HCT116 (cell line): ENCODE measurements at regions not wholly inside any gene's neighbourhood (a gene's known extent, or its start where the extent isn't known, plus 50 kb on each side); places are given as distances from the start of the nearest gene placed in this dataset.

Experiments used
- ATAC-seq: fragments of 200-7000 bp; cut with Tn5 transposase; 2 replicates; pipeline ENCODE4 v1.9.1; 2020; ENCODE audit warnings: mild to moderate bottlenecking, moderate library complexity
- BruUV-seq: library from RNA; stranded (reverse); fragments of 400-500 nt; replicated peaks from 2 replicates; lab custom pipeline; 2021; lab: Mats Ljungman, UMichigan
- CTCF ChIA-PET: fragments of 300-600 bp; sonication (Branson Sonifier 250); formaldehyde crosslinking; loops from one replicate; lab custom pipeline; 2021; ENCODE audit warnings: antibody characterized with exemption; lab: Charles Lee
- POLR2A ChIA-PET: fragments of 300-600, 350-600 bp; sonication (Branson Sonifier 250); formaldehyde crosslinking; loops from one replicate; lab custom pipeline; 2021; ENCODE audit warnings: antibody characterized with exemption; lab: Charles Lee
- RAD21 ChIA-PET, 2 experiments: fragments of 300-600 bp; sonication (Branson Sonifier 250); formaldehyde crosslinking; loops; one replicate each; lab custom pipeline; 2023; ENCODE audit warnings: low total read pairs in 2 of 2; ENCODE audit not compliant: uncharacterized antibody in 2 of 2, unreplicated experiment in 2 of 2, low non-redundant PET in 1 of 2; lab: Charles Lee
- DNase-seq: peaks from one replicate; pipeline ENCODE4 v3.0.0-alpha.2; 2010; ENCODE audit warnings: low read depth, low spot score
- H2AFZ ChIP-seq: fragments of 200-600 bp; shearing (Covaris generic), sonication (generic); 2 replicates; pipeline ENCODE4 v1.6.1; 2017; ENCODE audit warnings: low read depth, mixed run types, mixed read lengths, antibody characterized with exemption, low read length; ENCODE audit not compliant: poor library complexity, severe bottlenecking
- H3K27ac ChIP-seq: 2 replicates; pipeline ENCODE4 v1.5.1; 2012; ENCODE audit warnings: low read depth, low read length
- H3K27me3 ChIP-seq: fragments of 200-600 bp; sonication (generic); 2 replicates; pipeline ENCODE4 v1.6.1; 2016; ENCODE audit warnings: mixed run types, low read length, mixed read lengths; ENCODE audit not compliant: insufficient read depth
- H3K36me3 ChIP-seq, 2 experiments: fragments of 200-500 bp in 1 of 2; fragments of 200-600 bp in 1 of 2; sonication (Bioruptor generic) in 1 of 2; sonication (generic) in 1 of 2; 2 replicates each; pipeline versions ENCODE4 v1.5.1 to v1.6.1; 2014 to 2016; ENCODE audit warnings: low read length in 2 of 2, inconsistent platforms in 1 of 2, mixed read lengths in 1 of 2, mixed run types in 1 of 2; ENCODE audit not compliant: insufficient read depth in 2 of 2, control insufficient read depth in 1 of 2
- H3K4me1 ChIP-seq, 2 experiments: fragments of 200-600 bp in 1 of 2; sonication (generic) in 1 of 2; 2 replicates each; pipeline versions ENCODE4 v1.5.1 to v1.6.1; 2012 to 2017; ENCODE audit warnings: low read length in 2 of 2, inconsistent platforms in 1 of 2, mild to moderate bottlenecking in 1 of 2, mixed read lengths in 1 of 2, mixed run types in 1 of 2, moderate library complexity in 1 of 2; ENCODE audit not compliant: insufficient read depth in 2 of 2, control insufficient read depth in 1 of 2
- H3K4me2 ChIP-seq: fragments of 200-600 bp; sonication (generic); 2 replicates; pipeline ENCODE4 v1.6.1; 2017; ENCODE audit warnings: mixed run types, low read length, mixed read lengths
- H3K4me3 ChIP-seq, 2 experiments: fragments of 200-600 bp in 1 of 2; sonication (generic) in 1 of 2; replicated peaks in 1 of 2; 2 replicates each; pipeline ENCODE4 v1.5.1; 2011 to 2016; ENCODE audit warnings: low read length in 2 of 2, control low read depth in 1 of 2, low read depth in 1 of 2, mild to moderate bottlenecking in 1 of 2, mixed read lengths in 1 of 2, mixed run types in 1 of 2
- H3K79me2 ChIP-seq: fragments of 200-600 bp; sonication (generic); 2 replicates; pipeline ENCODE4 v1.6.1; 2017; ENCODE audit warnings: mild to moderate bottlenecking, mixed run types, low read length, moderate library complexity, mixed read lengths; ENCODE audit not compliant: insufficient read depth
- H3K9ac ChIP-seq: fragments of 200-600 bp; sonication (generic); 2 replicates; pipeline ENCODE4 v1.6.1; 2016; ENCODE audit warnings: low read length, mixed read lengths
- H3K9me2 ChIP-seq: fragments of 200-600 bp; sonication (generic), shearing (Covaris generic); 2 replicates; pipeline ENCODE4 v1.6.1; 2017; ENCODE audit warnings: mixed run types, mild to moderate bottlenecking, moderate library complexity; ENCODE audit not compliant: insufficient read depth
- H3K9me3 ChIP-seq, 2 experiments: fragments of 200-500 bp in 1 of 2; fragments of 200-600 bp in 1 of 2; sonication (Bioruptor generic) in 1 of 2; sonication (generic) in 1 of 2; 2 replicates each; pipeline ENCODE4 v1.6.1; 2014 to 2017; ENCODE audit warnings: low read length in 2 of 2, mixed read lengths in 2 of 2, inconsistent platforms in 1 of 2, low read depth in 1 of 2, mild to moderate bottlenecking in 1 of 2, mixed run types in 1 of 2, moderate library complexity in 1 of 2; ENCODE audit not compliant: control insufficient read depth in 1 of 2, insufficient read depth in 1 of 2
- H4K20me1 ChIP-seq: fragments of 200-600 bp; sonication (generic), shearing (Covaris generic); 2 replicates; pipeline ENCODE4 v1.6.1; 2017; ENCODE audit warnings: mixed run types, mild to moderate bottlenecking, moderate library complexity; ENCODE audit not compliant: insufficient read depth
- ATF3 ChIP-seq: IDR thresholded peaks from 2 replicates; pipeline ENCODE4 v1.6.1; 2012
- CEBPB ChIP-seq: IDR thresholded peaks from 2 replicates; pipeline ENCODE4 v1.6.1; 2012; ENCODE audit warnings: low read depth
- CTCF ChIP-seq, 3 experiments: fragments of 200-600 bp in 1 of 3; sonication (generic) in 1 of 3; IDR thresholded peaks in 2 of 3; conservative IDR thresholded peaks in 1 of 3; 2 replicates each; pipeline ENCODE4 v1.5.1; 2012 to 2017; ENCODE audit warnings: low read depth in 2 of 3, low read length in 2 of 3, antibody characterized with exemption in 1 of 3, borderline replicate concordance in 1 of 3, control low read depth in 1 of 3, mild to moderate bottlenecking in 1 of 3, mixed read lengths in 1 of 3, mixed run types in 1 of 3, moderate library complexity in 1 of 3; ENCODE audit not compliant: insufficient read depth in 1 of 3
- EGR1 ChIP-seq: IDR thresholded peaks from 2 replicates; pipeline ENCODE4 v1.6.1; 2012; ENCODE audit warnings: low read depth
- ELF1 ChIP-seq: IDR thresholded peaks from 2 replicates; pipeline ENCODE4 v1.6.1; 2012; ENCODE audit warnings: low read depth, borderline replicate concordance
- EZH2 ChIP-seq: fragments of 200-600 bp; sonication (generic); IDR thresholded peaks from 2 replicates; pipeline ENCODE4 v1.6.1; 2017; ENCODE audit warnings: antibody characterized with exemption, mixed run types
- EZH2phosphoT487 ChIP-seq: fragments of 200-600 bp; IDR thresholded peaks from 2 replicates; pipeline ENCODE4 v1.6.1; 2018; ENCODE audit warnings: antibody characterized with exemption, borderline replicate concordance
- FOSL1 ChIP-seq: IDR thresholded peaks from 2 replicates; pipeline ENCODE4 v1.6.1; 2012; ENCODE audit warnings: low read depth
- JUND ChIP-seq: IDR thresholded peaks from 2 replicates; pipeline ENCODE4 v1.6.1; 2012
- POLR2A ChIP-seq: IDR thresholded peaks from 2 replicates; pipeline ENCODE4 v1.7.0; 2011; ENCODE audit warnings: borderline replicate concordance; ENCODE audit not compliant: insufficient read depth, insufficient read length; ENCODE audit errors: extremely low read depth
- POLR2AphosphoS5 ChIP-seq: IDR thresholded peaks from 2 replicates; pipeline ENCODE4 v1.6.1; 2011; ENCODE audit warnings: mild to moderate bottlenecking, low read depth, low read length, moderate library complexity
- RAD21 ChIP-seq: IDR thresholded peaks from 2 replicates; pipeline ENCODE4 v1.6.1; 2012; ENCODE audit warnings: low read depth, mild to moderate bottlenecking
- SIN3A ChIP-seq: IDR thresholded peaks from 2 replicates; pipeline ENCODE4 v1.6.1; 2012; ENCODE audit warnings: low read depth
- SRF ChIP-seq: IDR thresholded peaks from 2 replicates; pipeline ENCODE4 v1.6.1; 2012; ENCODE audit warnings: low read depth
- TCF7L2 ChIP-seq: IDR thresholded peaks from 2 replicates; pipeline ENCODE4 v1.7.0; 2011; ENCODE audit warnings: borderline replicate concordance, inconsistent platforms; ENCODE audit not compliant: insufficient read depth, insufficient read length; ENCODE audit errors: extremely low read depth
- ZBTB33 ChIP-seq: IDR thresholded peaks from 2 replicates; pipeline ENCODE4 v1.6.1; 2011; ENCODE audit warnings: mild to moderate bottlenecking, low read length, moderate library complexity; ENCODE audit not compliant: insufficient replicate concordance; ENCODE audit errors: extremely low read depth
- ZFX ChIP-seq: fragments of 450-650 bp; IDR thresholded peaks from 2 replicates; pipeline ENCODE4 v1.6.1; 2017
- intact Hi-C: fragments of 100-400 bp; cut with micrococcal nuclease; formaldehyde crosslinking; loops from 2 replicates; pipeline ENCODE4 v1.10.0; 2022

- Histone ChIP-seq H3K27me3 (no peaks in the 10 kb centered on the region), H2AFZ (no peak overlapping the region), H3K4me3 (no peak overlapping the region), H3K9ac (no peak overlapping the region), H3K9me3 (no peaks in the 10 kb centered on the region), H3K79me2 (no peaks in the 10 kb centered on the region), H3K36me3 (no peaks in the 10 kb centered on the region), H3K9me2 (no peaks in the 10 kb centered on the region), H4K20me1 (no peaks in the 10 kb centered on the region), H3K4me1 (no peaks in the 10 kb centered on the region), H3K4me2 (no peak overlapping the region), H3K27ac (no peak overlapping the region)
- CTCF ChIA-PET = no interaction called here
- DNase-seq = no peak
- BruUV-seq = no TSS peak
- ATAC-seq = no peak
- intact Hi-C loops = no loop called here
- no peak for TF ChIP-seq EZH2phosphoT487
- no peak for TF ChIP-seq ZBTB33
- TF ChIP-seq CTCF (IDR thresholded peaks at IDR 0.05 in 2 of 3, conservative IDR thresholded peaks at IDR 0.05 in 1 of 3; ENCODE audit: borderline replicate concordance in 1 of 3, insufficient read depth in 1 of 3, low read depth in 2 of 3, low read length in 2 of 3) = no peak
- TF ChIP-seq TCF7L2 = no peak
- no peak for TF ChIP-seq ZFX
- no peak for TF ChIP-seq POLR2A
- no peak for TF ChIP-seq EGR1
- TF ChIP-seq CEBPB = no peak
- TF ChIP-seq RAD21 = no peak
- TF ChIP-seq SRF = no peak
- no peak for TF ChIP-seq ELF1
- TF ChIP-seq SIN3A = no peak
- TF ChIP-seq EZH2 = no peak
- TF ChIP-seq ATF3 = no peak
- no peak for TF ChIP-seq POLR2AphosphoS5
- no peak for TF ChIP-seq FOSL1
- TF ChIP-seq JUND = no peak
- RAD21 ChIA-PET = no interaction called here
- POLR2A ChIA-PET = no interaction called here
Measured at GRCh38 chr11:92768121-92768840, 201.2 kb upstream of the MTNR1B start.
